AG09319 (cell line): ENCODE measurements at regions not wholly inside any gene's neighbourhood (a gene's known extent, or its start where the extent isn't known, plus 50 kb on each side); places are given as distances from the start of the nearest gene placed in this dataset.

Source experiments
- DNase-seq: peaks from one replicate; pipeline ENCODE4 v3.0.0-alpha.2; 2010; ENCODE audit warnings: low read depth; ENCODE audit errors: extremely low read depth
- TF ChIP-seq, protein P1 (sequence below): IDR thresholded peaks from 2 replicates; pipeline ENCODE4 v1.5.1; 2011; ENCODE audit warnings: low read depth, mild to moderate bottlenecking, inconsistent platforms, low read length, moderate library complexity

DNA sequence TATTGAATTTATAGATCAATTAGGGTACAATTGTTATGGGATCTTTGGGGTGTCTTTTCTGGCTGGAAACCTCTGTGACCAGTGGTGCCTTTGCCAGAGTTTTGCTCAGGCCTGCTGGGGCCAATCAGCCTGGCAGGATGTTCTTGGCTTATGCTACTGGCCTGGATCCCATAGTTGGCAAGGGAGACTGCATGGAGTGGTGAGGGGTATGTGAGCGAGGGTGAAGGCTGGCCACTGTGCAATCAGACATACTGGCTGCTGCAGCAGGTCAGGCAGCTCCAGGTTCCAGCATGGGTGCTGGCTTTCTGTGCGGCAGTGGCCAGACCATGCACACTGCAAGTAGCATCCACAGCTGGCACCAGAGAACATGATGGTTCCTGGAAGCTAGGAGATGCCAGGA, 1053.2 kb upstream of the GBE1 start:
- TF ChIP-seq, protein P1, sequence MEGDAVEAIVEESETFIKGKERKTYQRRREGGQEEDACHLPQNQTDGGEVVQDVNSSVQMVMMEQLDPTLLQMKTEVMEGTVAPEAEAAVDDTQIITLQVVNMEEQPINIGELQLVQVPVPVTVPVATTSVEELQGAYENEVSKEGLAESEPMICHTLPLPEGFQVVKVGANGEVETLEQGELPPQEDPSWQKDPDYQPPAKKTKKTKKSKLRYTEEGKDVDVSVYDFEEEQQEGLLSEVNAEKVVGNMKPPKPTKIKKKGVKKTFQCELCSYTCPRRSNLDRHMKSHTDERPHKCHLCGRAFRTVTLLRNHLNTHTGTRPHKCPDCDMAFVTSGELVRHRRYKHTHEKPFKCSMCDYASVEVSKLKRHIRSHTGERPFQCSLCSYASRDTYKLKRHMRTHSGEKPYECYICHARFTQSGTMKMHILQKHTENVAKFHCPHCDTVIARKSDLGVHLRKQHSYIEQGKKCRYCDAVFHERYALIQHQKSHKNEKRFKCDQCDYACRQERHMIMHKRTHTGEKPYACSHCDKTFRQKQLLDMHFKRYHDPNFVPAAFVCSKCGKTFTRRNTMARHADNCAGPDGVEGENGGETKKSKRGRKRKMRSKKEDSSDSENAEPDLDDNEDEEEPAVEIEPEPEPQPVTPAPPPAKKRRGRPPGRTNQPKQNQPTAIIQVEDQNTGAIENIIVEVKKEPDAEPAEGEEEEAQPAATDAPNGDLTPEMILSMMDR: no peak
- no peak for DNase-seq

DNA sequence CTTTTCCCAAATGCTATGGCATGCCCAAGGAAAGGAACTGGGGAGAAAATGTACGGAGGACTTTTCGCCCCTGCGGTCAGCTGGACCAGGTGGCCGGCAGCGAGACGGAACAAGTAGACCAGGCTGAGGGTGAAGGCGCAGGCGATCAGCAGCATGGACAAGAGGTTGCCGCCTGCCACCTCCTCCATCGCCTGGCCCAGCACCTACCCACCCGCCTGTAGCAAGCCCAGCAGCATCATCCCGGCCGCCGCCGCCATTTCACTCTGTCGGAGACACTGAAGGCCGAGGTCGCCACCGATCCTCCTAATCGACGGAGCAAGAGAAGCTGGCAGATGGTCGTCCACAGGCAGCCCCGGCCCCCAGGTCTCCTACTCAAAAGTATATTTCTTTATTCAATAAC, 1046.3 kb upstream of the GBE1 start:
- TF ChIP-seq, protein P1: no peak
- DNase-seq: no peak

DNA sequence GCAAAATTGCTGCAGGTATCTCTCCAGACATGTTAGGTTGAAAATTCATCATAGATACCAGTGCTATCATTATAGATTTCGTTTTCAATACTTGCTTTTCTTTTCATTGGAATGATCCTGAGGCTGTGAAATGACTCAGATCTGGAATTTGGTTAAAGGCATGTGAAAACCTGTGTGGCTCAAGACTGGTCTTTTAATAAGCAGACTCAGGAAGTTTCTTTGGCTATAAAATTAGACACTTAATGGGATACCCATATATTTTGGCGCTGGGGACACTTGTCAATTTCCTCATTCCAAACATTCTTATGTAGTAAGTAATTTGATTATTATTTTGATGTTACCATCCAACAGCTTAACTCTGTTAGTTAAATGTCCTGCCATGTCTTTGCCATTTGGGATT, 1041.1 kb upstream of the GBE1 start:
- no peak for DNase-seq
- TF ChIP-seq, protein P1: no peak

DNA sequence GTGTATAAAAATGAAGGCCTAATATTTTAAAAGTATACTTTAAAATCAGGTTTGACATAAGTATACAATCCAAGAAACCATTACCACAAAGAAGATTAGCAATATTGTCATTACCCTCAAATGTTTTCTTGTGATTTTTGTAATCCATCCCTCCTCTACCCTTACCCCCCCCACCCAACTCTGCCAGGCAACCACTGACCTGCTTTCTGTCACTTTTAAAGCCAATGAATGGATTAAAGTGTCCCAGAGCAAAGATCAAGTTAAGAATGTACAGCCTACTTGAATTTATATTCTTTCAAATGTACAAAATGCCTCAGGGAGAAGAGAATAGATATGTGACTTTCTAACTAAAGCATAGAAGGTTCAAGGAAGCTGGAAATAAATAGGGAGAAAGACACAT, 1038.8 kb upstream of the GBE1 start:
- no peak for DNase-seq
- TF ChIP-seq, protein P1: no peak

DNA sequence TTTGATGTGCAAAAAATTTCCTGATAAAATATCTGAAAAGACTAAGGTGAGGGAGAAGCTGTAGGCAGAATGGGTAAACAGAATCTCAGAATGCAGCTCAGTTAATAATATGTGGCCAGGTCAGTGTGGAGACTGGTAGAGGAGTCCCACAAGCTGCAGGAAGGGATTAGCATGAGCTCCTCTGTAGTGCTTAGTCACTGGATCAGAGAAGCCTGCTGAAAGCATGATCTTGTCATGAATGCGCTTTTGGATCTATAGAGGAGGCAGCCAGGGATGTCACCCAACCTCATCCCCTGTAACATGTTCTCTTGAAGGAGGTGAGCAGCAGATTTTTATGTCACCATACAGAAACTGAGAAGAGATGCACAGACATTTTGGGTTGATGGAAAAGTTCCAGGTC, 1035.3 kb upstream of the GBE1 start:
- TF ChIP-seq, protein P1: no peak
- DNase-seq: no peak

DNA sequence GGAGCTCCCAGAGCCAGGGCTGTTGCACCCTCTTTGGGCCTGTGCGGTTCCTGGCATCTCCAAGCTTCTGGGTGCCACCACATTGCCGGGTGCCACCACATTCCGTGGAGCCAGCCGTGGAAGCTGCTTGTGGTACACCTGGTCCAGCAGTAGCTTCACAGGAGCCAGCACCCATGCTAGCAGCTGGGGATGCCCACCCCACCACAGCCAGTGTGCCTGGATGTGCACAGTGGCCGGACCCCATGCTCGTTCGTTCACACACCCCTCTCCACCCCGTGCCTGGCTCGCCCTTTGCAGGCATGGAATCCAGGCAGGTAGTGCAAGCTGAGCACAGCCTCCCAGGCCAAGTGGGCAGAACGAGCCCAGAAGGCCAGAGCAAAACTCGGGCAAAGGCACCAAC, 1029.8 kb upstream of the GBE1 start:
- TF ChIP-seq, protein P1: no peak
- no peak for DNase-seq

DNA sequence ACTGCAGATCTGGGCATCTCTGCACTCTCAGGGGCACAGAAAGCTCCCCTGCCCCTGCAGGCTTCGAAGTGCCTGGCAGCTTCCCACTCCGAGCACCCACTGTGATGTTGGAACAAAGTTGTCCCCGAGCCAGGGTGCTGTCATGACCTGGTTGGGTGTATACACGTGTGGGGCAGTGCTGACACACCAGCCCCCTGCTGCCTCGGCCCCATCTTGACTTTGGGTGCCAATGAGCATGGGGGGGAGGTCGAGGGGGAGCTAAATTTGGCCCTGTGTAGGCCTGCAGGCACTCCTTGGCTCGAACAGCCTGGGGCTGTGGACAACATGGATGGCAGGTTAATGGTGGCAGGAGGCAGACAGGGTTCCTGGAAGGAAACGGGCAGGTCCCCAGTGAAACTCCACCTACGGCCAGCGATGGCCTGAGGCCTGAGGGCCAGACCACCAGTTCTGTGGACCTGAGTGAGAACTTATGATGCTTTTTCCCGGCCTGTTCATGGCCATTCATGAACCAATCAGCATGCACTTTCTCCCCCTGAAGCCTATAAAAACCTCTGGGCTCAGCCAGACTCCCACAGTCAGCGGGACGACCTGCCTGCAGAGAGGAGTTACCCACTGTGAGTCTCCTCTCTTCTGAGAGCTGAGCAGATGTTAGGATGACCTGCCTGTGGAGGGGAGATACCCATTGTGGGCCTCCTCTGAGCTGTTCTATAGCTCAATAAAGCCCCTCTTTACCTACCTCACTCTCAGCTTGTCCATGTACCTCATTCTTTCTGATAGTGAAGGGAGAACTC, 1029.1 kb upstream of the GBE1 start:
- TF ChIP-seq, protein P1: no peak
- no peak for DNase-seq
